HepG2 (cell line): ENCODE measurements at regions not wholly inside any gene's neighbourhood (a gene's known extent, or its start where the extent isn't known, plus 50 kb on each side); places are given as distances from the start of the nearest gene placed in this dataset.

Experiments used
- ATAC-seq: fragments of 200-7000 bp; cut with Tn5 transposase; 3 replicates; pipeline ENCODE4 v1.9.1; 2020; ENCODE audit warnings: mild to moderate bottlenecking, moderate library complexity
- BruUV-seq: library from RNA; stranded (reverse); fragments of 400-500 nt; replicated peaks from 2 replicates; lab custom pipeline; 2021; lab: Mats Ljungman, UMichigan
- CTCF ChIA-PET: fragments of 300-600 bp; formaldehyde crosslinking; extraction: SDS; loops from one replicate; lab custom pipeline; 2021; ENCODE audit warnings: low total read pairs, inconsistent platforms, low intra/inter-chr PET ratio; lab: Yijun Ruan, JAX
- POLR2A ChIA-PET: fragments of 350-600 bp; sonication (Branson Sonifier 250); formaldehyde crosslinking; loops from one replicate; lab custom pipeline; 2020; ENCODE audit warnings: antibody characterized with exemption, inconsistent platforms; lab: Yijun Ruan, JAX
- DNase-seq: peaks from one replicate; pipeline ENCODE4 v3.0.0-alpha.2; 2015; ENCODE audit warnings: low spot score
- FAIRE-seq: peaks from 3 replicates; lab custom pipeline; 2011; peaks lifted over from hg19 to GRCh38; lab: Jason Lieb, UNC
- H2AFZ ChIP-seq: one replicate; pipeline ENCODE4 v1.6.1; 2011; ENCODE audit warnings: low read length, inconsistent platforms
- H3K27ac ChIP-seq: fragments of 300-600 bp; 3 replicates; pipeline ENCODE4 v1.8.0; 2011; ENCODE audit warnings: mixed run types, mild to moderate bottlenecking, mixed read lengths, low read length, inconsistent platforms; ENCODE audit not compliant: insufficient read depth; ENCODE audit errors: extremely low read length
- H3K27me3 ChIP-seq, 2 experiments: fragments of 200-600 bp in 1 of 2; 2 replicates in 1 of 2; 3 replicates in 1 of 2; pipeline versions ENCODE4 v1.6.0 to v1.8.0; 2011; ENCODE audit warnings: low read length in 2 of 2, mild to moderate bottlenecking in 2 of 2, moderate library complexity in 2 of 2, inconsistent platforms in 1 of 2; ENCODE audit not compliant: insufficient read depth in 2 of 2, control insufficient read depth in 1 of 2
- H3K36me3 ChIP-seq, 2 experiments: fragments of 200-600 bp in 1 of 2; replicated peaks in 1 of 2; 2 replicates in 1 of 2; 3 replicates in 1 of 2; pipeline versions ENCODE4 v1.5.1 to v1.8.0; 2011; ENCODE audit warnings: low read length in 2 of 2, inconsistent platforms in 1 of 2; ENCODE audit not compliant: insufficient read depth in 2 of 2, control insufficient read depth in 1 of 2
- H3K4me1 ChIP-seq: 2 replicates; pipeline ENCODE4 v1.5.1; 2012; ENCODE audit warnings: low read length, inconsistent platforms; ENCODE audit not compliant: insufficient read depth
- H3K4me2 ChIP-seq: 2 replicates; pipeline ENCODE4 v1.6.0; 2011; ENCODE audit warnings: low read depth, low read length, inconsistent platforms
- H3K4me3 ChIP-seq, 3 experiments: fragments of 200-600 bp in 1 of 3; sonication (generic), shearing (Covaris generic) in 1 of 3; replicated peaks in 1 of 3; 2 replicates each; pipeline ENCODE4 v1.5.1; 2011 to 2016; ENCODE audit warnings: low read length in 3 of 3, inconsistent platforms in 2 of 3, low read depth in 2 of 3, mild to moderate bottlenecking in 2 of 3, control low read depth in 1 of 3, mixed read lengths in 1 of 3; ENCODE audit not compliant: insufficient read depth in 1 of 3
- H3K79me2 ChIP-seq: one replicate; pipeline ENCODE4 v1.6.1; 2011; ENCODE audit warnings: low read length, inconsistent platforms; ENCODE audit not compliant: insufficient read depth
- H3K9ac ChIP-seq: 2 replicates; pipeline ENCODE4 v1.6.0; 2011; ENCODE audit warnings: mild to moderate bottlenecking, low read depth, low read length, inconsistent platforms; ENCODE audit not compliant: insufficient read depth
- H3K9me3 ChIP-seq: 2 replicates; pipeline ENCODE4 v1.5.1; 2012; ENCODE audit warnings: mild to moderate bottlenecking, low read length
- H4K20me1 ChIP-seq: 2 replicates; pipeline ENCODE4 v1.6.0; 2011; ENCODE audit warnings: inconsistent platforms, mild to moderate bottlenecking, low read length, moderate library complexity; ENCODE audit not compliant: insufficient read depth
- ATRX ChIP-seq: sonication (generic); formaldehyde crosslinking; IDR thresholded peaks from 2 replicates; pipeline ENCODE4 v1.4.0; 2020; ENCODE audit warnings: missing genetic modification reagents, borderline replicate concordance
- GPBP1L1 ChIP-seq: sonication (generic); formaldehyde crosslinking; IDR thresholded peaks from 2 replicates; pipeline ENCODE4 v1.5.0; 2020; ENCODE audit warnings: mild to moderate bottlenecking, missing genetic modification reagents
- MED1 ChIP-seq: sonication (generic); formaldehyde crosslinking; IDR thresholded peaks from 2 replicates; pipeline ENCODE4 v1.4.0; 2020; ENCODE audit warnings: missing genetic modification reagents
- RAD21 ChIP-seq: fragments of 450-650 bp; formaldehyde crosslinking; IDR thresholded peaks from 2 replicates; pipeline ENCODE4 v1.5.0; 2020; ENCODE audit warnings: mild to moderate bottlenecking
- SMARCE1 ChIP-seq: fragments of 450-650 bp; IDR thresholded peaks from 2 replicates; pipeline ENCODE4 v1.6.1; 2017; ENCODE audit warnings: borderline replicate concordance
- ZBTB2 ChIP-seq: sonication (generic); formaldehyde crosslinking; IDR thresholded peaks from 2 replicates; pipeline ENCODE4 v1.8.0; 2022; ENCODE audit warnings: low read depth, missing genetic modification reagents
- ZFP91 ChIP-seq: sonication (generic); formaldehyde crosslinking; IDR thresholded peaks from 2 replicates; pipeline ENCODE4 v1.9.0; 2022; ENCODE audit warnings: missing genetic modification reagents, mild to moderate bottlenecking, borderline replicate concordance
- ZKSCAN5 ChIP-seq: sonication (generic); formaldehyde crosslinking; IDR thresholded peaks from 2 replicates; pipeline ENCODE4 v1.5.1; 2020; ENCODE audit warnings: mild to moderate bottlenecking, missing genetic modification reagents
- ZNF253 ChIP-seq: sonication (generic); formaldehyde crosslinking; IDR thresholded peaks from 2 replicates; pipeline ENCODE4 v1.8.0; 2022; ENCODE audit warnings: mild to moderate bottlenecking, missing genetic modification reagents, borderline replicate concordance
- ZNF343 ChIP-seq: sonication (generic); formaldehyde crosslinking; IDR thresholded peaks from 2 replicates; pipeline ENCODE4 v1.4.0; 2020; ENCODE audit warnings: mild to moderate bottlenecking, missing genetic modification reagents
- ZNF460 ChIP-seq: sonication (generic); formaldehyde crosslinking; IDR thresholded peaks from 2 replicates; pipeline ENCODE4 v1.5.1; 2020; ENCODE audit warnings: missing genetic modification reagents, mild to moderate bottlenecking, borderline replicate concordance
- ZZZ3 ChIP-seq: sonication (generic); formaldehyde crosslinking; IDR thresholded peaks from 2 replicates; pipeline ENCODE4 v1.4.0; 2020; ENCODE audit warnings: missing genetic modification reagents, mild to moderate bottlenecking, borderline replicate concordance
- WGBS: methylation state at CpG from one replicate; pipeline ENCODE4 v1.1.6; 2017; ENCODE audit warnings: low lambda C conversion rate; 5-methylcytosine and 5-hydroxymethylcytosine counted together
- in situ Hi-C: cut with HindIII; loops from 2 replicates; pipeline ENCODE4 v1.10.0; 2017; ENCODE audit warnings: low pct_unique_long_range_greater_than_20kb; ENCODE audit not compliant: extremely low pct_ligation_motif_present
- intact Hi-C: fragments of 100-400 bp; cut with micrococcal nuclease; formaldehyde crosslinking; loops from one replicate; pipeline ENCODE4 v1.10.0; 2022; ENCODE audit not compliant: unreplicated experiment

- peaks cover 2% of the 10 kb centered on the region; the same call in 1 of the 2 replicates for H3K9me3 ChIP-seq
- H3K36me3 ChIP-seq: no peaks in the 10 kb centered on the region
- in situ Hi-C loops: no loop called here
- H3K79me2 ChIP-seq: no peaks in the 10 kb centered on the region
- ATAC-seq: no peak
- no peak overlapping the region for H3K4me3 ChIP-seq
- no peak overlapping the region for H3K27ac ChIP-seq
- ChIA-PET POLR2A (no interaction called here), CTCF (no interaction called here)
- no peak overlapping the region for H3K9ac ChIP-seq
- WGBS: 7% methylated on average over 1 of the region's 1 CpG
- H3K4me2 ChIP-seq: no peak overlapping the region
- no peak for TF ChIP-seq ZNF460 (CRISPR knock-in tag)
- TF ChIP-seq MED1: no peak
- no peak for TF ChIP-seq ZNF253 (CRISPR knock-in tag)
- TF ChIP-seq ATRX (CRISPR knock-in tag): no peak
- no peak for TF ChIP-seq GPBP1L1 (CRISPR knock-in tag)
- TF ChIP-seq ZNF343 (CRISPR knock-in tag): no peak
- TF ChIP-seq, all 625 proteins: peak for 0
- no peaks in the 10 kb centered on the region for H3K4me1 ChIP-seq
- H3K27me3 ChIP-seq: no peaks in the 10 kb centered on the region
- H2AFZ ChIP-seq: no peak overlapping the region
- intact Hi-C loops: no loop called here
- FAIRE-seq (no peak), DNase-seq (no peak)
- no peaks in the 10 kb centered on the region for H4K20me1 ChIP-seq
- BruUV-seq: no TSS peak
These were observed 1005.8 kb upstream of the ATXN8OS start for GRCh38 chr13:69101841-69102240.

DNA sequence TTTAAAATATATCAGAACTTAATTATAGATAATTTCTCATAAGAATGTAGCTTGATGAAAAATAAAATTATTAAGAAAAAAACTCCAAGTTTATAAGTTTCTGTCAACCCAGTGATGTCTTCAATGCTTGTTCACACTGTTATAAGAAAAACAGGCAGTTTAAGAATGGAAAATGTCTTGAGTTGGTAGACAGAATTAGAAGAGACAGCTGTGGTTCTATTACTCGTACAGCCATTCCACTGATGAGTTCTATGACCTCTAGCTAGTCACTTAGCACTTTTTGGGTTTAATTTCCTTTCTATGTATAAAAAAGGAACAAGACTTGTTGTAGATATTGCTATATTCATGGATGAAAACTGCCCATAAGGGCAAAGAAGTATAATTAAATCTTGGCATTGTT lies 1013.1 kb upstream of the ATXN8OS start:
- H3K4me3 ChIP-seq: no peak overlapping the region
- no peak overlapping the region for H2AFZ ChIP-seq
- FAIRE-seq: no peak
- no peak overlapping the region for H3K4me2 ChIP-seq
- no peaks in the 10 kb centered on the region for H4K20me1 ChIP-seq
- H3K4me1 ChIP-seq: no peaks in the 10 kb centered on the region
- no peaks in the 10 kb centered on the region for H3K27me3 ChIP-seq
- ChIA-PET POLR2A (no interaction called here), CTCF (no interaction called here)
- BruUV-seq: no TSS peak
- in situ Hi-C loops (no loop called here), intact Hi-C loops (no loop called here)
- H3K79me2 ChIP-seq: no peaks in the 10 kb centered on the region
- H3K9ac ChIP-seq: no peak overlapping the region
- no peak for DNase-seq
- no peaks in the 10 kb centered on the region for H3K9me3 ChIP-seq
- no peak for ATAC-seq
- TF ChIP-seq ZBTB2 (CRISPR knock-in tag) (no peak), RAD21 (CRISPR knock-in tag) (no peak), ZZZ3 (no peak), SMARCE1 (no peak), ZFP91 (no peak), ZKSCAN5 (CRISPR knock-in tag) (no peak)
- no peak overlapping the region for H3K27ac ChIP-seq
- WGBS: 0% methylated on average over 1 of the region's 1 CpG
- no peaks in the 10 kb centered on the region for H3K36me3 ChIP-seq
